ENCODE measurements at regions not wholly inside any gene's neighbourhood (a gene's known extent, or its start where the extent isn't known, plus 50 kb on each side); places are given as distances from the start of the nearest gene placed in this dataset.

DNA sequence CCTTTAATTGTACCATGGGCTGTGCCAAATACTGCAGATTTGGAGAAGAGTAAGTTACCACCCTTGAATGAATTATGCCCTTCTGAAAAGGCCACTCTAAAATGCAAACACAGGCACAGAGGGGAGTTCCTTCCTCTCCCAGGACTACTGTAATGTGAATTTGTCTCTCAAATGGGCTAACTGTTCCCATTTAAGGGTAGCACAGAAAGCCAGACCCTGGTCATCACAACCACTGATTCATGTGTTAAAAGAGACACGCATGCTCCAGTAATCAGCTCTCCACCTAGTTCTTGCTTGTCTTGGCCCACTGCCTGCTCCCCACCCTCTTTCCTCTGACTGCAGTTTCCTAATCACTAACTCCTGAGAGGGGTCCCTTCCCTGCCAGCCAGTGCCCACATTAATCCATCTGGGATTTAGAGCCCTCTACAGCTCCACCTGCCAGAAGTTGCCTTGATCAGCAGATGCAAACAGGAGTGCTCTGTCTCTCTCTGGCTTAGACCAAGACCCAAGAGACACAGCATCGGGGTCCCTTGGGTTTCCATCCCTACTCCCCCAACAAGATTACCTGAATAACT lies 382.4 kb downstream of the TMEM167A start:
- no peak overlapping the region for H3K4me3 Mint-ChIP-seq
- no peaks in the 10 kb centered on the region for H3K27me3 Mint-ChIP-seq (ENCODE audit: low read depth)
- H3K9me3 Mint-ChIP-seq = no peaks in the 10 kb centered on the region
- H3K27ac Mint-ChIP-seq = peak overlapping the region; percentile 55 to 84 (median 82)
- TF ChIP-seq, protein P1, sequence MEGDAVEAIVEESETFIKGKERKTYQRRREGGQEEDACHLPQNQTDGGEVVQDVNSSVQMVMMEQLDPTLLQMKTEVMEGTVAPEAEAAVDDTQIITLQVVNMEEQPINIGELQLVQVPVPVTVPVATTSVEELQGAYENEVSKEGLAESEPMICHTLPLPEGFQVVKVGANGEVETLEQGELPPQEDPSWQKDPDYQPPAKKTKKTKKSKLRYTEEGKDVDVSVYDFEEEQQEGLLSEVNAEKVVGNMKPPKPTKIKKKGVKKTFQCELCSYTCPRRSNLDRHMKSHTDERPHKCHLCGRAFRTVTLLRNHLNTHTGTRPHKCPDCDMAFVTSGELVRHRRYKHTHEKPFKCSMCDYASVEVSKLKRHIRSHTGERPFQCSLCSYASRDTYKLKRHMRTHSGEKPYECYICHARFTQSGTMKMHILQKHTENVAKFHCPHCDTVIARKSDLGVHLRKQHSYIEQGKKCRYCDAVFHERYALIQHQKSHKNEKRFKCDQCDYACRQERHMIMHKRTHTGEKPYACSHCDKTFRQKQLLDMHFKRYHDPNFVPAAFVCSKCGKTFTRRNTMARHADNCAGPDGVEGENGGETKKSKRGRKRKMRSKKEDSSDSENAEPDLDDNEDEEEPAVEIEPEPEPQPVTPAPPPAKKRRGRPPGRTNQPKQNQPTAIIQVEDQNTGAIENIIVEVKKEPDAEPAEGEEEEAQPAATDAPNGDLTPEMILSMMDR (IDR thresholded peaks at IDR 0.05; ENCODE audit: unreplicated experiment in 3 of 3) = no peak
- peaks cover 40% of the 10 kb centered on the region for H3K4me1 Mint-ChIP-seq
- no peaks in the 10 kb centered on the region for H3K36me3 Mint-ChIP-seq (ENCODE audit: low read depth)

DNA sequence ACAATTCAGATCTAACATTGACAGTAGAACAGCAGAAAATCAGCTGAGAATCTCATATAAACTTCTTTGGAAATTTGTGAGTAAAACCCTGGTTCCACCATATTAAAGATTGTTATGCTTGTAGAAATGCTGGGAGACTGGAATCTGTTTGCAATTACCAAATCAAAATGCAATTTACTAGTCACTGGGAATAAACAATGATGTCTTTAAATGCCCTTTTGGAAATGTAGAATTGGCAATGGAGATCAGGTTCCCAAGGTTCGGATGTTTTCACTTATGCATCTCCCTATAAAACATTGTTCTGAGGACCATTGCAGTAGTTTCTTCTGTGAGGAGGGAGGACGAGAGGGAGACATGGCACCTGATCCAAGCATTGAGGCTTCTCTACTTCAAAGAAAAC lies 384.4 kb downstream of the TMEM167A start:
- Mint-ChIP-seq H3K27ac (peak overlapping the region in 2 of 3 experiments; percentile 14 to 71), H3K4me3 (no peak overlapping the region), H3K36me3 (ENCODE audit: low read depth) (no peaks in the 10 kb centered on the region), H3K9me3 (no peaks in the 10 kb centered on the region), H3K4me1 (peaks cover 31% of the 10 kb centered on the region), H3K27me3 (ENCODE audit: low read depth) (no peaks in the 10 kb centered on the region)
- TF ChIP-seq, protein P1 (IDR thresholded peaks at IDR 0.05; ENCODE audit: unreplicated experiment in 3 of 3) = no peak

DNA sequence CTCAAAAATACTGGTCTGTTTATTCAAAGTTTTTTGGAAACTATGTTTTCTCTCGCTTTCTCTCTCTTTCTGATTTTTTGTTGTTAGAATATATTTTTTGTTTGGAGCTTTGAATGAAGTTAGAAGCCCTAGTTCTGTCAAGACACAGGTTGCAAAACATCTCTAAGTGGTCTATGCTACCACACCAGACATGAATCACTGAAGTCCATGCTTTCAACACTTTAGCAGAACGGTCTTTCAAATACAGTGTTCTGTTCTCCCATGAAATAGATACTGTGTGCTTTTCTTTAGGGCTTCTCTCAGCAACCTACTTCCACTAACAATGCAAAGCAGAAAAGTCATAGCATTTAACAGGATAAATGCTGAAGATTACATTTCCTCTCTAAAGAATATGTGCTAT lies 392.5 kb downstream of the TMEM167A start:
- H3K27ac Mint-ChIP-seq = peak overlapping the region; percentile 43 to 63 (median 55)
- H3K36me3 Mint-ChIP-seq (ENCODE audit: low read depth) = peaks cover 3% of the 10 kb centered on the region
- H3K4me3 Mint-ChIP-seq = no peak overlapping the region
- peaks cover 44% of the 10 kb centered on the region for H3K4me1 Mint-ChIP-seq
- TF ChIP-seq, protein P1 (IDR thresholded peaks at IDR 0.05; ENCODE audit: unreplicated experiment in 3 of 3) = no peak
- no peaks in the 10 kb centered on the region for H3K27me3 Mint-ChIP-seq (ENCODE audit: low read depth)
- peaks cover 3% of the 10 kb centered on the region for H3K9me3 Mint-ChIP-seq

DNA sequence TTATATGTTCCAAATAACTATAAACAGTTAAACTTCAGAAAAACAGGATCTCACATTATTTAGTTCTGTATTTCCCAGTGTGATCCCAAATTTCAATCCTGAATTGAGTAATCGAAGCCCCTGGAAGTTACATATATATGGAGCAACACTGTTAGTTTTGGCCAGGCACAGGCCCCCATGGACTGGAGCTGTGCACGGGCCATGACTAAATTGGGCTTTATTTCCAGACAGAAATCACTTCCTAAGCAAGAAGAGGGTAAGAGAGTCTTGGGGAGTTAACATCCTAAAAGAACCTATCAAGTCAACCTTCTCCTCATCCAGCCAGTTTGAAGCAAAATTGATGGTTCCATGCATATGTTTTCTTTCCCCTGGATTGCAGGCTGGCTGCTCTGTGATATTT lies 393.0 kb downstream of the TMEM167A start:
- peaks cover 3% of the 10 kb centered on the region for H3K36me3 Mint-ChIP-seq (ENCODE audit: low read depth)
- peaks cover 49% of the 10 kb centered on the region for H3K4me1 Mint-ChIP-seq
- H3K27me3 Mint-ChIP-seq (ENCODE audit: low read depth) = no peaks in the 10 kb centered on the region

DNA sequence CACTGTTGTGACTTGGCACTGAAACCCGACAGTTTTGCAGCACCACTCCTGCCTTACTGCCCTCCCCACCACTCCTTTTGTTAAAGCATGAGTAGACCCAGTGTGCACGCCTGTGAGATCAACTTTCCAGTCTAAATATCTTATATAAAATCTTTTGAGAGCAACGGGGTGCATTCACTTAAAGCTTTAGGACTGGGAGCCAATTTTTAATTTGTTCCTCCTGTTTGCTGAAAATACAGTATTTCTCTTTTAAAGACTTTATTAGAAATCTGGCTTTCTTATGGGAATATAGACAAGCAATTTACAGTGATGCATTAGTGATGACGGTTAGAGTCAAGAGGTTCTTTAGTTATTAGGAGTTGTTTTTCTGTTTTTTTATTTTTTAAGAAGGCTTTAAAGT lies 397.5 kb downstream of the TMEM167A start:
- peaks cover 36% of the 10 kb centered on the region for H3K4me1 Mint-ChIP-seq
- peaks cover 3% of the 10 kb centered on the region for H3K36me3 Mint-ChIP-seq (ENCODE audit: low read depth)
- TF ChIP-seq, protein P1 (IDR thresholded peaks at IDR 0.05; ENCODE audit: unreplicated experiment in 3 of 3) = no peak
- no peaks in the 10 kb centered on the region for H3K27me3 Mint-ChIP-seq (ENCODE audit: low read depth)
- H3K27ac Mint-ChIP-seq = peak overlapping the region; percentile 87 to 98 (median 95)
- H3K9me3 Mint-ChIP-seq = peaks cover 4% of the 10 kb centered on the region
- H3K4me3 Mint-ChIP-seq = peak overlapping the region in 1 of 3 experiments; percentile 12

More for the DNA sequence above, 393.0 kb downstream of the TMEM167A start:
- H3K27ac Mint-ChIP-seq = peak overlapping the region; percentile 36 to 63 (median 55)
- TF ChIP-seq, protein P1 (IDR thresholded peaks at IDR 0.05; ENCODE audit: unreplicated experiment in 3 of 3) = no peak
- no peak overlapping the region for H3K4me3 Mint-ChIP-seq
- H3K9me3 Mint-ChIP-seq = peaks cover 3% of the 10 kb centered on the region

DNA sequence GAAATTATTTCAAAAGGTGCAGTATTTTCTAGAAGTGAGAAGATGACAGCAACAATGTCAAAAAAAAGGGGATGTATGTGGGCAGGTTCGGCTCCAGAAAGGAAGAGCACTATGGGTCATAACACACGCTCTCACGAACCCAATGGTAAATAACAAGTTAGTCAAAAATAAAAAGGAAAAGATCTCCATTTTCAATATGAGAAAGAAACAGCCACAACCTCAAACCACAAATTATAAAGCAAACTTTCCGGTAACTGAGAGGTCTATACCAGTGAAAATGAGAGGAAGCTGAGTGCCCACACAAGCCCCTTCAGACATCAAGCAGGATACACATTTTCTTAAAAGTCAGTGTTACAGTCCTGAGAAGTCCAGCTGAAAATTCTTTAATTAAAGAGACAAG lies 398.5 kb upstream of the RPS23 start:
- peak overlapping the region in 2 of 3 experiments; percentile 12 to 54 for H3K27ac Mint-ChIP-seq
- no peak overlapping the region for H3K4me3 Mint-ChIP-seq

More for the DNA sequence above, 398.5 kb upstream of the RPS23 start:
- peaks cover 5% of the 10 kb centered on the region for H3K9me3 Mint-ChIP-seq
- H3K36me3 Mint-ChIP-seq (ENCODE audit: low read depth) = no peaks in the 10 kb centered on the region
- TF ChIP-seq, protein P1 (IDR thresholded peaks at IDR 0.05; ENCODE audit: unreplicated experiment in 3 of 3) = no peak
- H3K4me1 Mint-ChIP-seq = peaks cover 43% of the 10 kb centered on the region
- no peaks in the 10 kb centered on the region for H3K27me3 Mint-ChIP-seq (ENCODE audit: low read depth)

Data from nephron (organoid).